GM18873 (cell line): ENCODE measurements at regions not wholly inside any gene's neighbourhood (a gene's known extent, or its start where the extent isn't known, plus 50 kb on each side); places are given as distances from the start of the nearest gene placed in this dataset.

ENCODE experiments used
- ATAC-seq: cut with Tn5 transposase; IDR thresholded peaks from one replicate; pipeline ENCODE4 v1.9.1; 2021; ENCODE audit warnings: mild to moderate bottlenecking, moderate library complexity, moderate number of reproducible peaks; ENCODE audit not compliant: unreplicated experiment, low FRiP score

- no peak for ATAC-seq
Observed at GRCh38 chr7:68433462-68434070, 1164.7 kb upstream of the AUTS2 start.

GRCh38 chr7:68434857-68435256, 1163.4 kb upstream of the AUTS2 start:
- no peak for ATAC-seq

- ATAC-seq = no peak
Observed at GRCh38 chr7:68438016-68438415, 1160.3 kb upstream of the AUTS2 start.

GRCh38 chr7:68438811-68439210, 1159.5 kb upstream of the AUTS2 start:
- no peak for ATAC-seq

- no peak for ATAC-seq
Observed at GRCh38 chr7:68439897-68440296, 1158.4 kb upstream of the AUTS2 start.

GRCh38 chr7:68440866-68441265, 1157.4 kb upstream of the AUTS2 start:
- no peak for ATAC-seq

GRCh38 chr7:68441645-68442044, 1156.6 kb upstream of the AUTS2 start:
- ATAC-seq = no peak

- no peak for ATAC-seq
Observed at GRCh38 chr7:68442931-68443631, 1155.2 kb upstream of the AUTS2 start.

GRCh38 chr7:68444042-68444441, 1154.2 kb upstream of the AUTS2 start:
- no peak for ATAC-seq

GRCh38 chr7:68444956-68445355, 1153.3 kb upstream of the AUTS2 start:
- ATAC-seq = no peak

- no peak for ATAC-seq
Observed at GRCh38 chr7:68446183-68446582, 1152.1 kb upstream of the AUTS2 start.

- ATAC-seq = no peak
Observed at GRCh38 chr7:68449099-68449498, 1149.2 kb upstream of the AUTS2 start.

- ATAC-seq = no peak
Observed at GRCh38 chr7:68449816-68450215, 1148.5 kb upstream of the AUTS2 start.

GRCh38 chr7:68454931-68455330, 1143.3 kb upstream of the AUTS2 start:
- no peak for ATAC-seq

- ATAC-seq = no peak
Observed at GRCh38 chr7:68456469-68456868, 1141.8 kb upstream of the AUTS2 start.

GRCh38 chr7:68457481-68457880, 1140.8 kb upstream of the AUTS2 start:
- no peak for ATAC-seq

GRCh38 chr7:68458010-68458908, 1140.0 kb upstream of the AUTS2 start:
- no peak for ATAC-seq

- ATAC-seq = no peak
Observed at GRCh38 chr7:68461430-68461829, 1136.8 kb upstream of the AUTS2 start.

GRCh38 chr7:68470836-68471435, 1127.3 kb upstream of the AUTS2 start:
- no peak for ATAC-seq

- no peak for ATAC-seq
Observed at GRCh38 chr7:68472688-68473087, 1125.6 kb upstream of the AUTS2 start.

GRCh38 chr7:68474661-68475216, 1123.5 kb upstream of the AUTS2 start:
- ATAC-seq = no peak
